ENCODE measurements at regions not wholly inside any gene's neighbourhood (a gene's known extent, or its start where the extent isn't known, plus 50 kb on each side); places are given as distances from the start of the nearest gene placed in this dataset.

DNA sequence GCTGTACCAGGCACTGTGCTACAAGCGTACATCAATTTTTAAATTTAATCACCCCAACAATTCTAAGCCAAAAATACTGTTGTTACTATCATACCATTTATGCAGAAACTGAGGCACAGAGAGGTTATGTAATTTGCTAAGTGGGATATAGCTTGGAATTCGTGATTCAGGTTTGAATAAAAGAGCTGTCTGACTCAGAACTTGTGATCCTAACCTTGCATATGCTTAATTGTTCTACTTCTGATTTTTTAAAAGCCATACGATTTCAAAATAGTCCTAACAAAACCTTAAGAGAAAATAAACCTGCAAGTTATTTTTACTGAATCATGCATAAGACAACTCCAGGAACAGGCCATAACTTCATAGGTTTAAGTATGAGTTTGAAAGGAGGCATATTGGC, 498.0 kb upstream of the CFAP20DC start:
- WGBS, 10 experiments: 40 to 100% (median 88%) methylated on average over 2 to 3 of the region's 3 CpGs
- in situ Hi-C loops (cut with MboI; ENCODE audit: low pct_unique_long_range_greater_than_20kb in 2 of 9, low sequenced_read_pairs in 9 of 9, unreplicated experiment in 9 of 9): no loop called here
- ATAC-seq (replicated peaks in 6 of 8): peak in 1 of 8 experiments; percentile 23
- Histone ChIP-seq H3K27ac (no peak overlapping the region), H3K4me1 (replicated peaks in 1 of 2) (peaks cover 22 to 25% of the 10 kb centered on the region in 2 donors), H3K4me3 (no peak overlapping the region)

DNA sequence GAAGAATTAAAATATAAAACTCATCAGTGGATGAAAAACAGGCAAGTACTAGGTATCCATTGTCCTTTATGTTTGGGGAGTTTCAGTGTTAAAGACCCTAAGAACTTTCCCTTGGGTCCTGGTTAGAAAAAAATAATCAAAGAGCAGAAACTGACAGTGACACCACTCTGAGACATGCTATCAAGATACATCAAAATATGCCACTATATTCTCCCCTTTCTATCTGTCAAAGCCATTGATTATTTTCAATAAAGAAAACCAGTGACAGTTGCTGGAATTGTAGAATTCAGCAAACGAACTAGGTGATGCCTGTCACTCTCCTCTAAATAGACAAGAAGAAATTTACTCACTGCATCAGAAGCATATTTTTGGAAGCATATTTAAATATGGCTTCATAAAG, 496.7 kb upstream of the CFAP20DC start:
- H3K27ac ChIP-seq: no peak overlapping the region
- peaks cover 22% of the 10 kb centered on the region in 2 donors for H3K4me1 ChIP-seq (replicated peaks in 1 of 2)
- no peak overlapping the region for H3K4me3 ChIP-seq
- WGBS, 10 experiments: 88 to 100% (median 96%) methylated on average over 1 of the region's 1 CpG; no CpG with 5 or more reads in 2 of the 10 experiments
- in situ Hi-C loops (cut with MboI; ENCODE audit: low pct_unique_long_range_greater_than_20kb in 2 of 9, low sequenced_read_pairs in 9 of 9, unreplicated experiment in 9 of 9): no loop called here
- no peak for ATAC-seq (replicated peaks in 6 of 8)

DNA sequence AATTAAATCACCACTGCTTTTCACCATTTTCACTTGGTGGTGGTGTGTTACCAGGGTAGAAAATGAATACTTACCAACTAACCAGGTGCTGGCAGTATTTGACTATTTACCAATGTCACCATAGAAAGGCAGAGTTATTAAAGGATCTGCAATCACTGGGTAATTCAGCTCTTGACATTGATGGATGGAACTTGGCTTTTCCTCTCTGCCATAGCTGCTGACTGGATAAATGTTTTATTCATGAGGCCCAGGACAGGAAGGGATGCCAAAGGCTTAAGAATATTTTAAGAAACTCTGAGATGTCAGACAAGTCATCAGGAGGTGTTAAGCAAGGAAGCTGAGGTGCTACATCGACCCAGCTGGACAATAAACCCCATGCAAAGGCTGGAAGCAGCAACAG, 495.5 kb upstream of the CFAP20DC start:
- Histone ChIP-seq H3K4me1 (replicated peaks in 1 of 2) (peaks cover 27 to 30% of the 10 kb centered on the region in 2 donors), H3K27ac (no peak overlapping the region), H3K4me3 (no peak overlapping the region)
- ATAC-seq (replicated peaks in 6 of 8): peak in 7 of 8 experiments; percentile 66 to 88 (median 80)
- 57 to 100% (median 71%) methylated on average over 1 of the region's 1 CpG; no CpG with 5 or more reads in 3 of the 10 experiments for WGBS, 10 experiments
- in situ Hi-C loops (cut with MboI; ENCODE audit: low pct_unique_long_range_greater_than_20kb in 2 of 9, low sequenced_read_pairs in 9 of 9, unreplicated experiment in 9 of 9): no loop called here

DNA sequence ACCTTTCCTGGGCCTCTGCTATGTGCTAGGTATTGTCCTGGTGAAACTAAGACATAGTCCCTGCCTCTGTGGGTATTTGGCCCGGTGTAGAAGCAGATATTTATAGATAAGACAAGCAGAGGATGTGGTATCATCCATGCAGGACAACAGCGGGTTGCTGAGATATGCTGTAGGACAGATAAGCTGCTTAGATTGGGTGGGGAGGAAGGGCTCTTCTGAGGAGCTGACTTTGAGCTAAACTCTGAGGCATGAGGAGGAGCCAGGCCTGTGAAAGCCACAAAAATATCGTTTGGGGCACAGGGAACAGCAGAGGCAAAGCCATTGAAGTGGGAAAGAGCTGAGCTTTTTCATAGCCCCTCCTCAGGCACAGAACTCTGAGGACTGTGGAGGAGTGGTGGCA, 492.5 kb upstream of the CFAP20DC start:
- in situ Hi-C loops (cut with MboI; ENCODE audit: low pct_unique_long_range_greater_than_20kb in 2 of 9, low sequenced_read_pairs in 9 of 9, unreplicated experiment in 9 of 9): no loop called here

DNA sequence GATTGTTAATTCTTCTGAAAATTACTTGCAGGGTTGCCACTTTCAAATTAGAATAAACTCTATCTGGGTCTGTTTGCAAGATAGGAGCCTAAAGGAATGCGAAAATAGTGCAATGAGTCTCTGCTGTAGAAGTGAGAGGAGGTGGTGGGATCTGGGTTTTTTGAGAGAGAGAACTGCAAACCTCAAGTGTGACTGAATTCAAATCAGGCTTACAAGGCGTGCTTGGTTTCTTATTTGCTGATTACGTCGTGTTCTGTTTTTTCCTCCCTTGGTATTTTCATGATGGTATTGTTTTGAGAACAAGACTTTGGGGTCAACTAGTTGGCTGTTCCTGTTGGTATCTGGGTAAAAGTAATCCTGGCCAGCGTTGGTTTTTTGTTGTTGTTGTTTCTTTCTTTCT, 490.9 kb upstream of the CFAP20DC start:
- no peak overlapping the region for H3K27ac ChIP-seq
- H3K4me1 ChIP-seq (replicated peaks in 1 of 2): peaks cover 48 to 51% of the 10 kb centered on the region in 2 donors
- WGBS, 10 experiments: 39 to 96% (median 70%) methylated on average over 2 to 5 of the region's 5 CpGs; no CpG with 5 or more reads in 1 of the 10 experiments
- no peak overlapping the region for H3K4me3 ChIP-seq
- in situ Hi-C loops (cut with MboI; ENCODE audit: low pct_unique_long_range_greater_than_20kb in 2 of 9, low sequenced_read_pairs in 9 of 9, unreplicated experiment in 9 of 9): no loop called here
- ATAC-seq (replicated peaks in 6 of 8): no peak

More for the DNA sequence above, 492.5 kb upstream of the CFAP20DC start:
- no peak overlapping the region for H3K4me3 ChIP-seq
- no peak overlapping the region for H3K27ac ChIP-seq
- 14 to 100% (median 96%) methylated on average over 1 to 3 of the region's 3 CpGs for WGBS, 10 experiments
- ATAC-seq (replicated peaks in 6 of 8): no peak
- peaks cover 49 to 51% of the 10 kb centered on the region in 2 donors for H3K4me1 ChIP-seq (replicated peaks in 1 of 2)

DNA sequence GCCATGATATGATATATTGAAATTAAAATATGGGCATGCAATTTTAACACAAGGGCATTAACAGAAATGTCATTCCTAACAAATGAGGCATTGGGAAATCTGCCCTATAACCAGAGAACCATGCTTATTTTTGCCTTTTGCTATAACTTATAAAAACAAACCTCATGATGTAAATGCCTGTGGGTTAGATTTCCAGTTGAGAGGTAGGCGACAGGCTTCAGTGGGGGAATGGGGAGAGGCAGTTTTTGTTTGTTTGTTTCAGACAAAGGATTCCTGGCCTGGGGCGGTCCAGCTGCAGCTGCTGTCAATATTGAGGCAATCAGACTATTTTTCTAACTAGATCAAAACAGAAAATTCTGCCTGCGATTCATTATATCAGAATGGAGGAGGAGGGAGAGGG, 490.4 kb upstream of the CFAP20DC start:
- in situ Hi-C loops (cut with MboI; ENCODE audit: low pct_unique_long_range_greater_than_20kb in 2 of 9, low sequenced_read_pairs in 9 of 9, unreplicated experiment in 9 of 9): no loop called here
- no peak overlapping the region for H3K27ac ChIP-seq
- peaks cover 43 to 46% of the 10 kb centered on the region in 2 donors for H3K4me1 ChIP-seq (replicated peaks in 1 of 2)
- ATAC-seq (replicated peaks in 6 of 8): peak in 2 of 8 experiments; percentile 41 to 60
- WGBS, 10 experiments: 8 to 86% (median 51%) methylated on average over 1 to 3 of the region's 3 CpGs
- no peak overlapping the region for H3K4me3 ChIP-seq

DNA sequence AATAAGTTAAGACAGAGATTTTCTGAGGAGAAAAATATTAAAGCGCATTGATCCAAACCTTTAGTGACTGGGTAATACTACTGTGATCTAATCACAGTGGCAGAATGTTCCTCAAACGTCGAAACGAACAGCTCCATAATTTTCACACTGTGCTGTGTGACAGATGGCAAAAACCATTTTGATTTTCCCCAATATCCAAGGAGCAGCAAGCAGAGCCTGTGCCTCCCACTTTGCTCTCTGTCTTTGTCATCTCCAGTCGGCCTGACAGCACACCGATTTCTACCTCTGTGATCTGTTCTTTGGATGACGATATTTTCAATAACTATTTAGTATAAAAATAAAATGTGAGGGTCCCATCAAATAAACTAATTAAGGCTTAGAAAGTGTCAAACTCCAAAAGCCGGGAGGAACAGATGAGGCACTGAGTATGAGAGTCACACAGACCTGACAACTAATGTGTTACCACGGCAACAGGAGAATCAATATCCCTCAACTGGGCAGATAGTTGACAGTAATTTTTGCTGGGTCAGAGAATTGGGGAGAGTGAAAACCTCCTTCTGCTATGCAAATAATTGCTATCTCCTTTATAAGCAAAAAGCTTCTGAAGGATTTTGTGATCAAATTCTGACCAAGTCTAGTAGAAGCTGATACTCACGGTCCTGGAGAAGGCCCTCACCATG, 489.1 kb upstream of the CFAP20DC start:
- in situ Hi-C loops (cut with MboI; ENCODE audit: low pct_unique_long_range_greater_than_20kb in 2 of 9, low sequenced_read_pairs in 9 of 9, unreplicated experiment in 9 of 9): no loop called here
- 33 to 95% (median 66%) methylated on average over 1 to 10 of the region's 10 CpGs for WGBS, 10 experiments
- H3K27ac ChIP-seq: no peak overlapping the region
- H3K4me3 ChIP-seq: no peak overlapping the region
- peaks cover 36 to 38% of the 10 kb centered on the region in 2 donors for H3K4me1 ChIP-seq (replicated peaks in 1 of 2)
- peak in 5 of 8 experiments; percentile 58 to 89 (median 78) for ATAC-seq (replicated peaks in 6 of 8)

DNA sequence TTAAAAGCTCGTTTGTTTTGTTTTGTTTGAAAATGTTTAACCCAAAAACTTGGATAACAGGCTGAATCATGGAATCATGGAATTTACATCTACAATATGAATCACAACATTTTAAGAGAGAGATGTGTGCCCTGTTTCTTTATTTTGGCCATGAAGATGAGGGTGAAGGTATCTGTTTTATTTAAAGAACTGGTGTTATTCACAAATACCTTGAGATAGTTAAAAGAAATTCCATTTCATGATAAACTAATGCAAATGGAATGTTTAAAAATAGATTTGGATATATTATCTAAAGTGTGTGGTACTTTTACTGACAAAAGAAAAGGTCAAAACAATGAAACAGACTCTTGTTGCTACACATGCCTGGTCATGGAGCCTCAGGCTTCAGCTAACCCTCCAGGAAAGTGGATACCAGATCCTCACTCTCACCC, 486.0 kb upstream of the CFAP20DC start:
- in situ Hi-C loops (cut with MboI; ENCODE audit: low pct_unique_long_range_greater_than_20kb in 2 of 9, low sequenced_read_pairs in 9 of 9, unreplicated experiment in 9 of 9): no loop called here
- ATAC-seq (replicated peaks in 6 of 8): no peak
- 13 to 100% (median 63%) methylated on average over 1 of the region's 1 CpG for WGBS, 10 experiments
- no peak overlapping the region for H3K27ac ChIP-seq
- no peak overlapping the region for H3K4me3 ChIP-seq
- peaks cover 42 to 46% of the 10 kb centered on the region in 2 donors for H3K4me1 ChIP-seq (replicated peaks in 1 of 2)

DNA sequence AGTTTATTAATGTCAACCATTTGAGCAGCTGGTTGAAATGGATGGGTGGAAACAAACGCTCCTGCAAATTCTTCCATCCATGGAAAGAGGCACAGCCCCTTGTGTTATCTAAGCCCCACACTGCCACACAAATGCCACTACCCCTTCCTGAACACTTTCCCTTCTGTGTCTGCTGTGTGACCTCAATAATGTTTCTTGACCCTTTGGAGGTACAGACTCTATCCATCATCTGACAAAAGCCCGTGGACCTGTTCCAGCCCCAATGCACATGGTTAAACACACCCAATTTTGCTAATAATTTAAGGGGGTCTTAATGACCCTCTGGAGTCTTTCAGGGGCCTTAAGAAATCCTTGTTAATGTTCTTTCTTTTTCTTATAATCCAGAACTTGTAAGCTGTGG, 482.2 kb upstream of the CFAP20DC start:
- Histone ChIP-seq H3K27ac (no peak overlapping the region), H3K4me3 (no peak overlapping the region), H3K4me1 (replicated peaks in 1 of 2) (peaks cover 22 to 32% of the 10 kb centered on the region in 2 donors)
- in situ Hi-C loops (cut with MboI; ENCODE audit: low pct_unique_long_range_greater_than_20kb in 2 of 9, low sequenced_read_pairs in 9 of 9, unreplicated experiment in 9 of 9): no loop called here
- peak in 2 of 8 experiments; percentile 36 to 41 for ATAC-seq (replicated peaks in 6 of 8)
- 20 to 67% (median 48%) methylated on average over 1 to 2 of the region's 2 CpGs; no CpG with 5 or more reads in 3 of the 10 experiments for WGBS, 10 experiments

DNA sequence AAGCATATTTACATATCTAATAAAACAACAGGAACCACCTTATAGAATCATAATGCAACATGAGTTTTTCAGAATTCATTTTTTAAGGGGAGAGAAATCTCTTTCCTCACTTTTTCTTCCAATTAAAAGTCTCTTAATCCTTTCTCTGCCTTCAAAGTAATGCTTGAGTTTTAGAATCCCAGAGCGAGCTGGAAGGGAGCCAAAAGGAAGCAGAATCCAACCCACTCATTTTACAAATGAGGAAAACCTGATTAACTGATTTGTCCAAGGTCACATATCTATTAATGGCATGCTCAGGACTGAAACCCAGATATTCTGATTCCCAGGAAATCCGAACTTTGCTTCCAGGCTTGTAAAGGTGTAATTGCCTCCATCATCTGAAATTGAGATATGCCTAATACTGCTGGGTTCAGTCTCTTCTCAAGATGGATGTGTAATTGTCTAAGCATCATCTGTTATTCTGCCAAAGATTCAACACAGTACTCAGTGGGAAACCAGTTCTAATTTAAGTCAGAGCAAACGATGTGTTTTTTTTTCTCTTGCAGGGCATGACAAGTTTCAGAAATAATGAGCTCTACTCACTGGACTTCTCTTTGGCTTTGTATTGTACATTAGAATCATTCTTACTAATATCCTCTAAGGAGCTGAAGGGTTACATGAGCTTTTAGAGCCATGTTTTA, 481.4 kb upstream of the CFAP20DC start:
- Histone ChIP-seq H3K4me3 (no peak overlapping the region), H3K27ac (no peak overlapping the region), H3K4me1 (replicated peaks in 1 of 2) (peaks cover 22 to 32% of the 10 kb centered on the region in 2 donors)
- in situ Hi-C loops (cut with MboI; ENCODE audit: low pct_unique_long_range_greater_than_20kb in 2 of 9, low sequenced_read_pairs in 9 of 9, unreplicated experiment in 9 of 9): no loop called here
- ATAC-seq (replicated peaks in 6 of 8): peak in 5 of 8 experiments; percentile 19 to 70 (median 43)
- 30 to 100% (median 65%) methylated on average over 1 to 3 of the region's 3 CpGs for WGBS, 10 experiments

DNA sequence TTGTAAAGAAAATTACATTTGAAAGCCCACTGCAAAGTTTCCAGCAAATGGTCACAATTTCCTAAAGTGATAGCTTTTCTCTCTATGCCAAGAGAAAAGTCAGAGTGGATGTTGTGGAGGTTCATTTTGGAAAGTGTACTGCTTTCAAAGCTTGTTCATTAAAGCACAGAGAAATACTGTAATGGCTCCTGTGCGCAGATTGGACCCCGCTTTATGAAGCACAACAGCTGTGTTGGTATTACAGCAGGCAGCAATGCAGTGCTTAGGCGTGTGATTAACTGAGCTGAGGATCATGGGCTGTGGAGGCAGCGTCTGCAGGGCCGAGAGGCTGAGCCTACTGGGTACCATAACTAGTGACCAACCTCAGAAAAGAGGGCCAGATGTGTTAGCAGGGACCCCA, 478.4 kb upstream of the CFAP20DC start:
- H3K27ac ChIP-seq: no peak overlapping the region
- H3K4me1 ChIP-seq (replicated peaks in 1 of 2): peaks cover 22 to 32% of the 10 kb centered on the region in 2 donors
- no peak overlapping the region for H3K4me3 ChIP-seq
- 73 to 100% (median 93%) methylated on average over 2 to 4 of the region's 5 CpGs; no CpG with 5 or more reads in 4 of the 10 experiments for WGBS, 10 experiments
- no peak for ATAC-seq (replicated peaks in 6 of 8)
- in situ Hi-C loops (cut with MboI; ENCODE audit: low pct_unique_long_range_greater_than_20kb in 2 of 9, low sequenced_read_pairs in 9 of 9, unreplicated experiment in 9 of 9): no loop called here

DNA sequence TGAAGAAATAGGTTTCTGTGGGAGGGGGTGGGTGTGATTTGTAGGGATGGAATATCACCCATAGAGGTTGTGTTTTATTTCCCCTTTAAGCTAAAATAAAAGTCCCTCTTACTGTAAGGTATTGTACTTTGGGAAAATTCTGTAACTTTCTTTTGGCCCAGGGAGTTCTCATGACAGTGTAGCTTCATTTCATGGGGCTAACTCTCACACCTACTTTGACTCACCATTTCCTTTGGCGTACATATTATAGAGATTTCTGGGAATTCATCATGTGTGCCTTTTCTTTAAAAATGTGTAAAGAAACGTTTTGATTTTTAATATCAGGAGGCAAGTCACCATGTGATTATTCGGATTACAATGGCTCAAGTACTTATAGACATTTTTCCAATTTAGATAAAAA, 477.7 kb upstream of the CFAP20DC start:
- in situ Hi-C loops (cut with MboI; ENCODE audit: low pct_unique_long_range_greater_than_20kb in 2 of 9, low sequenced_read_pairs in 9 of 9, unreplicated experiment in 9 of 9): no loop called here
- H3K4me1 ChIP-seq (replicated peaks in 1 of 2): peaks cover 21 to 29% of the 10 kb centered on the region in 2 donors
- 48 to 100% (median 79%) methylated on average over 1 to 3 of the region's 3 CpGs for WGBS, 10 experiments
- no peak overlapping the region for H3K4me3 ChIP-seq
- no peak for ATAC-seq (replicated peaks in 6 of 8)
- H3K27ac ChIP-seq: no peak overlapping the region

DNA sequence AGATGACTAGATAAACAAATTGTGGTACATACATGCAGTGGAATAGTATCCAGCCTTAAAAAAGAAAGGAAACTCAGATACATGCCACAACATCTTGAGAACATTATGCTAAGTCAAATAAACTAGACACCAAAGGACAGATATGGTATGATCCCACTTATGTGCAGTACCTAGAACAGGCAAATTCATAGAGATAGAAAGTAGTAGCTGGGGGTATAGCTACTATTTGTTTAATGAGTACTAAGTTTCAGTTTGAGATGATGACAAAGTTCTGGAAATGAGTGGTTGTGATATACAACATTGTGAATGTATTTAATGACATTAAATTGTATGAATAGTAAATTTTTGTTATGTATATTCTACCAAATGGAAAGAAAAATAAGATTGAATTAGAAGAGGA, 477.2 kb upstream of the CFAP20DC start:
- no peak overlapping the region for H3K4me3 ChIP-seq
- no peak overlapping the region for H3K27ac ChIP-seq
- in situ Hi-C loops (cut with MboI; ENCODE audit: low pct_unique_long_range_greater_than_20kb in 2 of 9, low sequenced_read_pairs in 9 of 9, unreplicated experiment in 9 of 9): no loop called here
- peaks cover 16 to 24% of the 10 kb centered on the region in 2 donors for H3K4me1 ChIP-seq (replicated peaks in 1 of 2)
- ATAC-seq (replicated peaks in 6 of 8): no peak

Data from motor neuron (in vitro differentiated cells).